WTC11 (cell line): ENCODE measurements at regions not wholly inside any gene's neighbourhood (a gene's known extent, or its start where the extent isn't known, plus 50 kb on each side); places are given as distances from the start of the nearest gene placed in this dataset.

Experiments used
- ATAC-seq: fragments of 200-7000 bp; cut with Tn5 transposase; 2 replicates; pipeline ENCODE4 v1.10.0; 2021; ENCODE audit warnings: mild to moderate bottlenecking, moderate library complexity
- CTCF ChIA-PET: fragments of 300-600 bp; sonication (Branson Sonifier 250); formaldehyde crosslinking; loops from one replicate; lab custom pipeline; 2021; ENCODE audit warnings: antibody characterized with exemption; lab: Charles Lee
- POLR2A ChIA-PET: fragments of 350-600 bp; sonication (Branson Sonifier 250); formaldehyde crosslinking; loops from one replicate; lab custom pipeline; 2021; ENCODE audit warnings: antibody characterized with exemption; lab: Charles Lee
- DNase-seq: peaks from one replicate; pipeline ENCODE4 v3.0.0; 2021; ENCODE audit warnings: low spot score
- H3K27ac Mint-ChIP-seq: 2 replicates; pipeline ENCODE4 v1.8.0; 2021; ENCODE audit warnings: mixed read lengths
- H3K27me3 Mint-ChIP-seq: 2 replicates; pipeline ENCODE4 v1.8.0; 2021; ENCODE audit warnings: low read depth, mild to moderate bottlenecking, moderate library complexity, mixed read lengths
- H3K36me3 Mint-ChIP-seq: 2 replicates; pipeline ENCODE4 v1.8.0; 2021; ENCODE audit warnings: mixed read lengths
- H3K4me1 Mint-ChIP-seq: 2 replicates; pipeline ENCODE4 v1.8.0; 2022; ENCODE audit warnings: mixed read lengths
- H3K4me3 Mint-ChIP-seq: 2 replicates; pipeline ENCODE4 v1.8.0; 2021; ENCODE audit warnings: mild to moderate bottlenecking, moderate library complexity, mixed read lengths
- H3K9me3 Mint-ChIP-seq: 2 replicates; pipeline ENCODE4 v1.8.0; 2021; ENCODE audit warnings: mixed read lengths
- ATF1 ChIP-seq: sonication (generic); formaldehyde crosslinking; IDR thresholded peaks from 2 replicates; pipeline ENCODE4 v1.8.1; 2023; ENCODE audit warnings: mild to moderate bottlenecking, moderate library complexity, missing genetic modification reagents
- CREB1 ChIP-seq: sonication (generic); formaldehyde crosslinking; IDR thresholded peaks from 2 replicates; pipeline ENCODE4 v1.8.0; 2023; ENCODE audit warnings: mild to moderate bottlenecking, missing genetic modification reagents
- FOXK1 ChIP-seq: sonication (generic); formaldehyde crosslinking; IDR thresholded peaks from 2 replicates; pipeline ENCODE4 v1.8.0; 2022; ENCODE audit warnings: mild to moderate bottlenecking, moderate library complexity, missing genetic modification reagents
- FOXP1 ChIP-seq: sonication (generic); formaldehyde crosslinking; IDR thresholded peaks from 2 replicates; pipeline ENCODE4 v1.8.0; 2022; ENCODE audit warnings: missing genetic modification reagents, mild to moderate bottlenecking, moderate library complexity, borderline replicate concordance
- GABPB1 ChIP-seq: sonication (generic); formaldehyde crosslinking; IDR thresholded peaks from 2 replicates; pipeline ENCODE4 v1.8.1; 2023; ENCODE audit warnings: mild to moderate bottlenecking, missing genetic modification reagents
- MXD4 ChIP-seq: fragments of 250-450 bp; sonication (Bioruptor Pico); IDR thresholded peaks from 2 replicates; pipeline ENCODE4 v1.8.0; 2021; ENCODE audit warnings: mild to moderate bottlenecking, moderate library complexity, borderline replicate concordance
- NR3C1 ChIP-seq: sonication (generic); formaldehyde crosslinking; conservative IDR thresholded peaks from 2 replicates; pipeline ENCODE4 v1.8.1; 2023; ENCODE audit warnings: low read depth, mild to moderate bottlenecking, missing genetic modification reagents
- PRRX2 ChIP-seq: fragments of 250-450 bp; sonication (Bioruptor Pico); IDR thresholded peaks from 2 replicates; pipeline ENCODE4 v1.8.0; 2021; ENCODE audit warnings: mild to moderate bottlenecking
- RELA ChIP-seq: sonication (generic); formaldehyde crosslinking; IDR thresholded peaks from 2 replicates; pipeline ENCODE4 v1.8.1; 2022; ENCODE audit warnings: missing genetic modification reagents, mild to moderate bottlenecking, borderline replicate concordance
- TCF7 ChIP-seq: sonication (generic); formaldehyde crosslinking; IDR thresholded peaks from 2 replicates; pipeline ENCODE4 v1.8.0; 2022; ENCODE audit warnings: mild to moderate bottlenecking, low read depth, missing genetic modification reagents, moderate library complexity
- TEAD1 ChIP-seq: sonication (generic); formaldehyde crosslinking; IDR thresholded peaks from 2 replicates; pipeline ENCODE4 v1.8.0; 2022; ENCODE audit warnings: mild to moderate bottlenecking, missing genetic modification reagents
- TP53 ChIP-seq: sonication (generic); formaldehyde crosslinking; IDR thresholded peaks from 2 replicates; pipeline ENCODE4 v1.8.1; 2023; ENCODE audit warnings: mild to moderate bottlenecking, missing genetic modification reagents
- ZNF219 ChIP-seq: sonication (generic); formaldehyde crosslinking; IDR thresholded peaks from 2 replicates; pipeline ENCODE4 v1.8.0; 2023; ENCODE audit warnings: missing genetic modification reagents, mild to moderate bottlenecking, borderline replicate concordance
- ZNF317 ChIP-seq: sonication (generic); formaldehyde crosslinking; IDR thresholded peaks from 2 replicates; pipeline ENCODE4 v1.8.1; 2023; ENCODE audit warnings: low read depth, mild to moderate bottlenecking, moderate library complexity, missing genetic modification reagents, borderline replicate concordance
- TF ChIP-seq, protein P1 (sequence below): sonication (generic); formaldehyde crosslinking; IDR thresholded peaks from 2 replicates; pipeline ENCODE4 v1.8.1; 2023; ENCODE audit warnings: mild to moderate bottlenecking, missing genetic modification reagents
- TF ChIP-seq, protein P2 (sequence below): fragments of 250-450 bp; sonication (Bioruptor Pico); IDR thresholded peaks from 2 replicates; pipeline ENCODE4 v1.8.0; 2021; ENCODE audit warnings: mild to moderate bottlenecking
- TF ChIP-seq, protein P3 (sequence below): fragments of 250-450 bp; sonication (Bioruptor Pico); IDR thresholded peaks from 2 replicates; pipeline ENCODE4 v2.1.2; 2022; ENCODE audit warnings: mild to moderate bottlenecking, moderate library complexity
- TF ChIP-seq, protein P4 (sequence below): sonication (generic); formaldehyde crosslinking; IDR thresholded peaks from 2 replicates; pipeline ENCODE4 v1.8.1; 2023; ENCODE audit warnings: mild to moderate bottlenecking, missing genetic modification reagents, moderate library complexity
- TF ChIP-seq, protein P5 (sequence below): sonication (generic); formaldehyde crosslinking; IDR thresholded peaks from 2 replicates; pipeline ENCODE4 v1.8.0; 2022; ENCODE audit warnings: mild to moderate bottlenecking, missing genetic modification reagents
- TF ChIP-seq, protein P6 (sequence below): sonication (generic); formaldehyde crosslinking; IDR thresholded peaks from 2 replicates; pipeline ENCODE4 v1.8.1; 2023; ENCODE audit warnings: mild to moderate bottlenecking, missing genetic modification reagents, moderate library complexity

DNA sequence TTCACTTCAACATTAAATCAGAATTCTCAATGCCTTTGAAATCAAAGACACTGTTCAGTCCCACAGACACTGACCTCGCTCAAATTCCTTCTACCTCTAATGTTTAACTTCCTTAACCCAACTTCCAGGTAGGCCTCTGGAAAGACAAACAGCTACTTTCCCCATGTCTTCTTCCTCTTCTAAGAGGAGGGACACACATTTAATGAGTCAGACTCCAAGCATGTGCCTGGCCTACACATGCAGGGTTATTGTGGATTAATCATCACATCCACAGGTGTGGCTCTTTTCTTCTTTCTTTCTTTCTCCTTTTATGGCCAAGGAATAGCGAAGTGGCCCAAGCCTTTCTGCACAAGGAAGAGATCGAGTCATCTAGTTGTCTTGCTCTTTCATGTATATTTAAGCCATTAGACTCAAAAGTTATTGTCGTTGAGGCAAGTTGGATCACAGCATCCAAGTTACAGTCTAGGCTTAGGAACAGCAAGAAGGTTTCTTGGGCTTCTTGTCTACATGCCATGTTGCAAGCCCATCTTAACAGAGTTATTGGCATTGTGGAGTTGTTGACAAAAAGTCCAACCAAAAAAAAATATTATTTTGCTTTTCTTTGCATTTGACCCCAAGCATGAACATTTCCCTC is 387.8 kb downstream of the IRS1 start:
- Mint-ChIP-seq H3K9me3 (peaks cover 13% of the 10 kb centered on the region), H3K4me3 (no peak overlapping the region), H3K27ac (no peak overlapping the region), H3K27me3 (no peaks in the 10 kb centered on the region), H3K36me3 (no peaks in the 10 kb centered on the region), H3K4me1 (peaks cover 14% of the 10 kb centered on the region)
- CTCF ChIA-PET = no interaction called here
- TF ChIP-seq GABPB1 (CRISPR knock-in tag) = peak; percentile 46; the same call in 1 of the 2 replicates
- TF ChIP-seq, protein P1, sequence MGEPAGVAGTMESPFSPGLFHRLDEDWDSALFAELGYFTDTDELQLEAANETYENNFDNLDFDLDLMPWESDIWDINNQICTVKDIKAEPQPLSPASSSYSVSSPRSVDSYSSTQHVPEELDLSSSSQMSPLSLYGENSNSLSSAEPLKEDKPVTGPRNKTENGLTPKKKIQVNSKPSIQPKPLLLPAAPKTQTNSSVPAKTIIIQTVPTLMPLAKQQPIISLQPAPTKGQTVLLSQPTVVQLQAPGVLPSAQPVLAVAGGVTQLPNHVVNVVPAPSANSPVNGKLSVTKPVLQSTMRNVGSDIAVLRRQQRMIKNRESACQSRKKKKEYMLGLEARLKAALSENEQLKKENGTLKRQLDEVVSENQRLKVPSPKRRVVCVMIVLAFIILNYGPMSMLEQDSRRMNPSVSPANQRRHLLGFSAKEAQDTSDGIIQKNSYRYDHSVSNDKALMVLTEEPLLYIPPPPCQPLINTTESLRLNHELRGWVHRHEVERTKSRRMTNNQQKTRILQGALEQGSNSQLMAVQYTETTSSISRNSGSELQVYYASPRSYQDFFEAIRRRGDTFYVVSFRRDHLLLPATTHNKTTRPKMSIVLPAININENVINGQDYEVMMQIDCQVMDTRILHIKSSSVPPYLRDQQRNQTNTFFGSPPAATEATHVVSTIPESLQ = no peak
- no peak for DNase-seq
- POLR2A ChIA-PET = no interaction called here
- ATAC-seq = no peak

DNA sequence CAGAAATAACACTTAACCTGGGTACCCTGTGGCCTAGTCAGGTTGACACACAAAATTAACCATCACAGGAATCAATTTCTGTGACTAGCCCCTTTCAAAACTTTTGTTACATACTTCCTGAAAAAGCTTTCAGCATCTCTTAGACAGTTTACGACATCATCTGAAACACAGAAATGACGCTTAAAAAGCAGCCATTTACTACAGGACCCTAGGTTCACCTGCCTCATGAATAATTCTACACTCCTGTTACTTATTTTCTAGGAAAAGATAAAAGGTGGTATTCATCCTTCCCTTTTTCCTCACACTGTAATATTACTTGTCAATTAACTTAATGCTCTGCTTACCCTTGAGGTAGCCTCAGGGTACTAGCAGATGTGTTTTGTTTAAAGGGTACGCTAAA is 388.4 kb downstream of the IRS1 start:
- Mint-ChIP-seq H3K36me3 (no peaks in the 10 kb centered on the region), H3K4me1 (peaks cover 19% of the 10 kb centered on the region), H3K27ac (no peak overlapping the region), H3K4me3 (no peak overlapping the region), H3K9me3 (peaks cover 13% of the 10 kb centered on the region), H3K27me3 (no peaks in the 10 kb centered on the region)
- ATAC-seq = no peak
- no peak for DNase-seq
- TF ChIP-seq MXD4 (CRISPR knock-in tag) (no peak), NR3C1 (CRISPR knock-in tag) (no peak), TP53 (CRISPR knock-in tag) (no peak), PRRX2 (CRISPR knock-in tag) (no peak), CREB1 (no peak), FOXK1 (no peak), RELA (CRISPR knock-in tag) (no peak), TEAD1 (CRISPR knock-in tag) (no peak), ZNF317 (CRISPR knock-in tag) (no peak), ZNF219 (no peak), FOXP1 (CRISPR knock-in tag) (no peak), ATF1 (CRISPR knock-in tag) (no peak), TCF7 (CRISPR knock-in tag) (no peak)
- TF ChIP-seq, protein P2, sequence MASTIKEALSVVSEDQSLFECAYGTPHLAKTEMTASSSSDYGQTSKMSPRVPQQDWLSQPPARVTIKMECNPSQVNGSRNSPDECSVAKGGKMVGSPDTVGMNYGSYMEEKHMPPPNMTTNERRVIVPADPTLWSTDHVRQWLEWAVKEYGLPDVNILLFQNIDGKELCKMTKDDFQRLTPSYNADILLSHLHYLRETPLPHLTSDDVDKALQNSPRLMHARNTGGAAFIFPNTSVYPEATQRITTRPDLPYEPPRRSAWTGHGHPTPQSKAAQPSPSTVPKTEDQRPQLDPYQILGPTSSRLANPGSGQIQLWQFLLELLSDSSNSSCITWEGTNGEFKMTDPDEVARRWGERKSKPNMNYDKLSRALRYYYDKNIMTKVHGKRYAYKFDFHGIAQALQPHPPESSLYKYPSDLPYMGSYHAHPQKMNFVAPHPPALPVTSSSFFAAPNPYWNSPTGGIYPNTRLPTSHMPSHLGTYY (CRISPR knock-in tag) = no peak
- TF ChIP-seq, protein P3, sequence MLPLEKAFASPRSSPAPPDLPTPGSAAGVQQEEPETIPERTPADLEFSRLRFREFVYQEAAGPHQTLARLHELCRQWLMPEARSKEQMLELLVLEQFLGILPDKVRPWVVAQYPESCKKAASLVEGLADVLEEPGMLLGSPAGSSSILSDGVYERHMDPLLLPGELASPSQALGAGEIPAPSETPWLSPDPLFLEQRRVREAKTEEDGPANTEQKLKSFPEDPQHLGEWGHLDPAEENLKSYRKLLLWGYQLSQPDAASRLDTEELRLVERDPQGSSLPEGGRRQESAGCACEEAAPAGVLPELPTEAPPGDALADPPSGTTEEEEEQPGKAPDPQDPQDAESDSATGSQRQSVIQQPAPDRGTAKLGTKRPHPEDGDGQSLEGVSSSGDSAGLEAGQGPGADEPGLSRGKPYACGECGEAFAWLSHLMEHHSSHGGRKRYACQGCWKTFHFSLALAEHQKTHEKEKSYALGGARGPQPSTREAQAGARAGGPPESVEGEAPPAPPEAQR = no peak
- TF ChIP-seq, protein P4, sequence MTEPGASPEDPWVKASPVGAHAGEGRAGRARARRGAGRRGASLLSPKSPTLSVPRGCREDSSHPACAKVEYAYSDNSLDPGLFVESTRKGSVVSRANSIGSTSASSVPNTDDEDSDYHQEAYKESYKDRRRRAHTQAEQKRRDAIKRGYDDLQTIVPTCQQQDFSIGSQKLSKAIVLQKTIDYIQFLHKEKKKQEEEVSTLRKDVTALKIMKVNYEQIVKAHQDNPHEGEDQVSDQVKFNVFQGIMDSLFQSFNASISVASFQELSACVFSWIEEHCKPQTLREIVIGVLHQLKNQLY = no peak
- TF ChIP-seq, protein P5, sequence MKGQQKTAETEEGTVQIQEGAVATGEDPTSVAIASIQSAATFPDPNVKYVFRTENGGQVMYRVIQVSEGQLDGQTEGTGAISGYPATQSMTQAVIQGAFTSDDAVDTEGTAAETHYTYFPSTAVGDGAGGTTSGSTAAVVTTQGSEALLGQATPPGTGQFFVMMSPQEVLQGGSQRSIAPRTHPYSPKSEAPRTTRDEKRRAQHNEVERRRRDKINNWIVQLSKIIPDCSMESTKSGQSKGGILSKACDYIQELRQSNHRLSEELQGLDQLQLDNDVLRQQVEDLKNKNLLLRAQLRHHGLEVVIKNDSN = no peak
- TF ChIP-seq, protein P6, sequence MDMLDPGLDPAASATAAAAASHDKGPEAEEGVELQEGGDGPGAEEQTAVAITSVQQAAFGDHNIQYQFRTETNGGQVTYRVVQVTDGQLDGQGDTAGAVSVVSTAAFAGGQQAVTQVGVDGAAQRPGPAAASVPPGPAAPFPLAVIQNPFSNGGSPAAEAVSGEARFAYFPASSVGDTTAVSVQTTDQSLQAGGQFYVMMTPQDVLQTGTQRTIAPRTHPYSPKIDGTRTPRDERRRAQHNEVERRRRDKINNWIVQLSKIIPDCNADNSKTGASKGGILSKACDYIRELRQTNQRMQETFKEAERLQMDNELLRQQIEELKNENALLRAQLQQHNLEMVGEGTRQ (CRISPR knock-in tag) = no peak
- POLR2A ChIA-PET = no interaction called here
- CTCF ChIA-PET = no interaction called here
